Neural cell (in vitro differentiated cells): ENCODE measurements at regions not wholly inside any gene's neighbourhood (a gene's known extent, or its start where the extent isn't known, plus 50 kb on each side); places are given as distances from the start of the nearest gene placed in this dataset.

Source experiments
- H2AFZ ChIP-seq: fragments of 200-600, 300-800 bp; sonication (generic), shearing (Covaris generic); 2 replicates; pipeline ENCODE4 v1.6.0; 2014; ENCODE audit warnings: low read depth, mild to moderate bottlenecking, antibody characterized with exemption, low read length, moderate library complexity
- H3F3A ChIP-seq: fragments of 200-600 bp; shearing (Covaris generic); 2 replicates; pipeline ENCODE4 v1.6.1; 2016; ENCODE audit warnings: mild to moderate bottlenecking, moderate library complexity, mixed read lengths, antibody characterized with exemption, low read length; ENCODE audit not compliant: insufficient read depth, poor library complexity, severe bottlenecking
- H3K27ac ChIP-seq: fragments of 200-600, 300-800 bp; sonication (generic), shearing (Covaris generic); 2 replicates; pipeline ENCODE4 v1.5.1; 2014; ENCODE audit warnings: mild to moderate bottlenecking, low read length, moderate library complexity
- H3K27me3 ChIP-seq: fragments of 300-800, 200-600 bp; sonication (generic), shearing (Covaris generic); 2 replicates; pipeline ENCODE4 v1.6.0; 2014; ENCODE audit warnings: mild to moderate bottlenecking, low read depth, low read length, moderate library complexity; ENCODE audit not compliant: insufficient read depth
- H3K36me3 ChIP-seq: fragments of 300-800, 200-600 bp; sonication (generic), shearing (Covaris generic); 2 replicates; pipeline ENCODE4 v1.5.1; 2014; ENCODE audit warnings: mild to moderate bottlenecking, antibody characterized with exemption, low read length, moderate library complexity; ENCODE audit not compliant: insufficient read depth
- H3K4me2 ChIP-seq: fragments of 300-800, 200-600 bp; sonication (generic), shearing (Covaris generic); 2 replicates; pipeline ENCODE4 v1.6.0; 2014; ENCODE audit warnings: mild to moderate bottlenecking, low read length
- H3K4me3 ChIP-seq: fragments of 300-800, 200-600 bp; sonication (generic), shearing (Covaris generic); 2 replicates; pipeline ENCODE4 v1.5.1; 2014; ENCODE audit warnings: mild to moderate bottlenecking, low read length, moderate library complexity
- H3K79me2 ChIP-seq: fragments of 200-600 bp; shearing (Covaris generic); replicated peaks from 2 replicates; pipeline ENCODE4 v1.6.0; 2014; ENCODE audit warnings: mild to moderate bottlenecking, low read length, moderate library complexity; ENCODE audit not compliant: insufficient read depth
- H3K9ac ChIP-seq: fragments of 300-800, 200-600 bp; sonication (generic), shearing (Covaris generic); 2 replicates; pipeline ENCODE4 v1.6.1; 2016; ENCODE audit warnings: mild to moderate bottlenecking, low read length, mixed read lengths
- H3K9me2 ChIP-seq: fragments of 200-600 bp; shearing (Covaris generic); 2 replicates; pipeline ENCODE4 v1.6.1; 2016; ENCODE audit warnings: mild to moderate bottlenecking, low read length, mixed read lengths; ENCODE audit not compliant: insufficient read depth
- H3K9me3 ChIP-seq: fragments of 200-600, 300-800 bp; sonication (generic), shearing (Covaris generic); 2 replicates; pipeline ENCODE4 v1.6.1; 2016; ENCODE audit warnings: mild to moderate bottlenecking, mixed run types, low read length, moderate library complexity, mixed read lengths
- H4K20me1 ChIP-seq: fragments of 200-600 bp; shearing (Covaris generic); 2 replicates; pipeline ENCODE4 v1.6.1; 2016; ENCODE audit warnings: mild to moderate bottlenecking, mixed run types; ENCODE audit not compliant: insufficient read depth
- CTCF ChIP-seq: fragments of 450-650 bp; IDR thresholded peaks from 2 replicates; pipeline ENCODE4 v1.5.1; 2014; ENCODE audit warnings: antibody characterized with exemption, mild to moderate bottlenecking, moderate library complexity; ENCODE audit not compliant: poor library complexity, severe bottlenecking
- EP300 ChIP-seq: fragments of 450-650 bp; conservative IDR thresholded peaks from 2 replicates; pipeline ENCODE4 v1.6.1; 2014; ENCODE audit warnings: antibody characterized with exemption, mild to moderate bottlenecking, moderate library complexity; ENCODE audit not compliant: poor library complexity, severe bottlenecking
- EZH2 ChIP-seq: fragments of 200-600, 300-800 bp; shearing (Covaris generic), sonication (generic); IDR thresholded peaks from 2 replicates; pipeline ENCODE4 v1.6.1; 2014; ENCODE audit warnings: antibody characterized with exemption, low read length, borderline replicate concordance, mild to moderate bottlenecking; ENCODE audit not compliant: insufficient read depth, poor library complexity, severe bottlenecking
- MXI1 ChIP-seq: fragments of 450-650 bp; conservative IDR thresholded peaks from 2 replicates; pipeline ENCODE4 v1.6.1; 2014; ENCODE audit warnings: antibody characterized with exemption, mild to moderate bottlenecking; ENCODE audit not compliant: poor library complexity, severe bottlenecking
- POLR2AphosphoS5 ChIP-seq: IDR thresholded peaks from 2 replicates; pipeline ENCODE4 v1.6.1; 2012
- RAD21 ChIP-seq: fragments of 450-650 bp; conservative IDR thresholded peaks from 2 replicates; pipeline ENCODE4 v1.6.1; 2014; ENCODE audit warnings: antibody characterized with exemption, mild to moderate bottlenecking, moderate library complexity
- SMC3 ChIP-seq: fragments of 450-650 bp; conservative IDR thresholded peaks from 2 replicates; pipeline ENCODE4 v1.6.1; 2014; ENCODE audit warnings: antibody characterized with exemption, mild to moderate bottlenecking, moderate library complexity; ENCODE audit not compliant: poor library complexity
- TAF1 ChIP-seq: IDR thresholded peaks from 2 replicates; pipeline ENCODE4 v1.6.1; 2012; ENCODE audit warnings: low read depth
- TF ChIP-seq, protein P1 (sequence below): IDR thresholded peaks from 2 replicates; pipeline ENCODE4 v1.6.1; 2012; ENCODE audit warnings: borderline replicate concordance

GRCh38 chr18:25633563-25633962, 281.6 kb upstream of the ZNF521 start:
- Histone ChIP-seq H3K27ac (no peak overlapping the region), H2AFZ (no peak overlapping the region), H3K4me2 (no peak overlapping the region), H3F3A (no peaks in the 10 kb centered on the region), H3K9me3 (no peaks in the 10 kb centered on the region), H3K4me3 (no peak overlapping the region), H3K9me2 (no peaks in the 10 kb centered on the region), H3K36me3 (no peaks in the 10 kb centered on the region), H3K9ac (no peak overlapping the region), H3K79me2 (no peaks in the 10 kb centered on the region), H4K20me1 (no peaks in the 10 kb centered on the region), H3K27me3 (no peaks in the 10 kb centered on the region)
- TF ChIP-seq EP300: no peak
- TF ChIP-seq EZH2: no peak
- TF ChIP-seq CTCF: no peak
- no peak for TF ChIP-seq POLR2AphosphoS5
- TF ChIP-seq MXI1: no peak
- TF ChIP-seq TAF1: no peak
- TF ChIP-seq, protein P1, sequence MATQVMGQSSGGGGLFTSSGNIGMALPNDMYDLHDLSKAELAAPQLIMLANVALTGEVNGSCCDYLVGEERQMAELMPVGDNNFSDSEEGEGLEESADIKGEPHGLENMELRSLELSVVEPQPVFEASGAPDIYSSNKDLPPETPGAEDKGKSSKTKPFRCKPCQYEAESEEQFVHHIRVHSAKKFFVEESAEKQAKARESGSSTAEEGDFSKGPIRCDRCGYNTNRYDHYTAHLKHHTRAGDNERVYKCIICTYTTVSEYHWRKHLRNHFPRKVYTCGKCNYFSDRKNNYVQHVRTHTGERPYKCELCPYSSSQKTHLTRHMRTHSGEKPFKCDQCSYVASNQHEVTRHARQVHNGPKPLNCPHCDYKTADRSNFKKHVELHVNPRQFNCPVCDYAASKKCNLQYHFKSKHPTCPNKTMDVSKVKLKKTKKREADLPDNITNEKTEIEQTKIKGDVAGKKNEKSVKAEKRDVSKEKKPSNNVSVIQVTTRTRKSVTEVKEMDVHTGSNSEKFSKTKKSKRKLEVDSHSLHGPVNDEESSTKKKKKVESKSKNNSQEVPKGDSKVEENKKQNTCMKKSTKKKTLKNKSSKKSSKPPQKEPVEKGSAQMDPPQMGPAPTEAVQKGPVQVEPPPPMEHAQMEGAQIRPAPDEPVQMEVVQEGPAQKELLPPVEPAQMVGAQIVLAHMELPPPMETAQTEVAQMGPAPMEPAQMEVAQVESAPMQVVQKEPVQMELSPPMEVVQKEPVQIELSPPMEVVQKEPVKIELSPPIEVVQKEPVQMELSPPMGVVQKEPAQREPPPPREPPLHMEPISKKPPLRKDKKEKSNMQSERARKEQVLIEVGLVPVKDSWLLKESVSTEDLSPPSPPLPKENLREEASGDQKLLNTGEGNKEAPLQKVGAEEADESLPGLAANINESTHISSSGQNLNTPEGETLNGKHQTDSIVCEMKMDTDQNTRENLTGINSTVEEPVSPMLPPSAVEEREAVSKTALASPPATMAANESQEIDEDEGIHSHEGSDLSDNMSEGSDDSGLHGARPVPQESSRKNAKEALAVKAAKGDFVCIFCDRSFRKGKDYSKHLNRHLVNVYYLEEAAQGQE: no peak
- TF ChIP-seq RAD21: no peak
- TF ChIP-seq SMC3: no peak

GRCh38 chr18:25630682-25631081, 278.7 kb upstream of the ZNF521 start:
- no peak overlapping the region for H3K27ac ChIP-seq
- H3K9me2 ChIP-seq: no peaks in the 10 kb centered on the region
- H3K4me3 ChIP-seq: no peak overlapping the region
- no peak for TF ChIP-seq RAD21
- TF ChIP-seq, protein P1: no peak
- TF ChIP-seq TAF1: no peak
- TF ChIP-seq EP300: no peak
- TF ChIP-seq CTCF: no peak
- no peak for TF ChIP-seq MXI1
- TF ChIP-seq SMC3: no peak
- no peak for TF ChIP-seq EZH2
- TF ChIP-seq POLR2AphosphoS5: no peak
- H4K20me1 ChIP-seq: no peaks in the 10 kb centered on the region
- no peak overlapping the region for H2AFZ ChIP-seq
- H3K27me3 ChIP-seq: no peaks in the 10 kb centered on the region
- H3K4me2 ChIP-seq: no peak overlapping the region
- no peaks in the 10 kb centered on the region for H3K36me3 ChIP-seq
- no peaks in the 10 kb centered on the region for H3K79me2 ChIP-seq
- H3K9ac ChIP-seq: no peak overlapping the region
- H3K9me3 ChIP-seq: no peaks in the 10 kb centered on the region
- H3F3A ChIP-seq: no peaks in the 10 kb centered on the region
